ENCODE measurements at regions not wholly inside any gene's neighbourhood (a gene's known extent, or its start where the extent isn't known, plus 50 kb on each side); places are given as distances from the start of the nearest gene placed in this dataset.

DNA sequence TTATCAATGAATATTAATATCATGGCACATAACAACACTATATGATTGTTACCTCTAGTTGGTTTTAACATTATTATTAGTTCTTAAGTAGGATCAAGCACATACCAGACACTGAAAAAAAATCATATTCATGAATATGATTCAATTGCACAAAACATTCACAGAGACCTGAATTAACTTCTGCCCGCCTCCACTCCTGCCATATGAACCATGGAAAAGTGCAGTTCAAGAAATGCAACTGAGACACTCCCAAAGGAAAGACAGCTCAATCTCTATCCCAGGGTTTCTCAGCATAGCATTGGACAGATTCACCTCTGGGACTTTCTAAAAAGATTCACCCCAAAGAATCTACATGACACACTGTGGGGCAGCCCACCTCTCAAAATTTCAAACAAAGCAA, 103.5 kb upstream of the KCNIP4 start:
- ChIA-PET CTCF (no interaction called here), POLR2A (no interaction called here), RAD21 (ENCODE audit: unreplicated experiment) (no interaction called here), SMC1A (ENCODE audit: uncharacterized antibody, unreplicated experiment) (interaction anchor here (0.9 kb wide), 1 partner anchor 94 kb away, joined by 3 read pairs; no protein-coding TSS in a partner anchor)
- FAIRE-seq (no peak), DNase-seq (ENCODE audit: low read depth, low spot score) (no peak), ATAC-seq (no peak)
- Histone ChIP-seq H3K27me3 (replicated peaks in 1 of 2; ENCODE audit: control insufficient read depth in 2 of 2, insufficient read depth in 2 of 2, low read length in 1 of 2) (no peaks in the 10 kb centered on the region), H2AFZ (ENCODE audit: control insufficient read depth, low read depth, low read length) (no peak overlapping the region), H3K4me3 (no peak overlapping the region), H3K9me3 (replicated peaks; ENCODE audit: control insufficient read depth, insufficient read depth, low read length) (no peaks in the 10 kb centered on the region), H3K79me2 (ENCODE audit: control insufficient read depth, insufficient read depth, low read length) (no peaks in the 10 kb centered on the region), H3K27ac (ENCODE audit: control insufficient read depth, insufficient read depth) (no peak overlapping the region), H3K4me1 (ENCODE audit: control insufficient read depth, insufficient read depth, low read length) (no peaks in the 10 kb centered on the region), H3K4me2 (ENCODE audit: control insufficient read depth, insufficient read depth) (no peak overlapping the region), H4K20me1 (ENCODE audit: control insufficient read depth, insufficient read depth) (no peaks in the 10 kb centered on the region), H3K9ac (ENCODE audit: control insufficient read depth, insufficient read depth, low read length) (no peak overlapping the region), H3K36me3 (ENCODE audit: control insufficient read depth in 2 of 2, insufficient read depth in 2 of 2, low read length in 1 of 2) (no peaks in the 10 kb centered on the region)
- BruUV-seq (replicated peaks), result no TSS peak
- intact Hi-C loops (cut with micrococcal nuclease; ENCODE audit: unreplicated experiment) (no loop called here), in situ Hi-C loops (cut with MboI) (no loop called here)
- TF ChIP-seq CHD1 (IDR thresholded peaks at IDR 0.05; ENCODE audit: low read depth, low read length) (no peak), BRCA1 (IDR thresholded peaks at IDR 0.05; ENCODE audit: low read depth, low read length) (no peak), IRF4 (IDR thresholded peaks at IDR 0.05; ENCODE audit: low read depth, low read length) (no peak), HCFC1 (IDR thresholded peaks at IDR 0.05; ENCODE audit: low read length) (no peak), ATF3 (IDR thresholded peaks at IDR 0.05; ENCODE audit: borderline replicate concordance, extremely low read depth, low read depth, low read length) (no peak), MEF2A (IDR thresholded peaks at IDR 0.05; ENCODE audit: insufficient read depth, low read depth, low read length) (no peak), NFXL1 (IDR thresholded peaks at IDR 0.05; ENCODE audit: borderline replicate concordance) (no peak)
- TF ChIP-seq, protein P1, sequence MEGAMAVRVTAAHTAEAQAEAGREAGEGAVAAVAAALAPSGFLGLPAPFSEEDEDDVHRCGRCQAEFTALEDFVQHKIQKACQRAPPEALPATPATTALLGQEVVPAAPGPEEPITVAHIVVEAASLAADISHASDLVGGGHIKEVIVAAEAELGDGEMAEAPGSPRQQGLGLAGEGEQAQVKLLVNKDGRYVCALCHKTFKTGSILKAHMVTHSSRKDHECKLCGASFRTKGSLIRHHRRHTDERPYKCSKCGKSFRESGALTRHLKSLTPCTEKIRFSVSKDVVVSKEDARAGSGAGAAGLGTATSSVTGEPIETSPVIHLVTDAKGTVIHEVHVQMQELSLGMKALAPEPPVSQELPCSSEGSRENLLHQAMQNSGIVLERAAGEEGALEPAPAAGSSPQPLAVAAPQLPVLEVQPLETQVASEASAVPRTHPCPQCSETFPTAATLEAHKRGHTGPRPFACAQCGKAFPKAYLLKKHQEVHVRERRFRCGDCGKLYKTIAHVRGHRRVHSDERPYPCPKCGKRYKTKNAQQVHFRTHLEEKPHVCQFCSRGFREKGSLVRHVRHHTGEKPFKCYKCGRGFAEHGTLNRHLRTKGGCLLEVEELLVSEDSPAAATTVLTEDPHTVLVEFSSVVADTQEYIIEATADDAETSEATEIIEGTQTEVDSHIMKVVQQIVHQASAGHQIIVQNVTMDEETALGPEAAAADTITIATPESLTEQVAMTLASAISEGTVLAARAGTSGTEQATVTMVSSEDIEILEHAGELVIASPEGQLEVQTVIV (IDR thresholded peaks at IDR 0.05; ENCODE audit: borderline replicate concordance, partially characterized antibody), result no peak
- 0% methylated on average over 1 of the region's 1 CpG for WGBS (ENCODE audit: insufficient coverage, insufficient replicate concordance, low lambda C conversion rate, missing lambda C conversion rate)
